ENCODE measurements at regions not wholly inside any gene's neighbourhood (a gene's known extent, or its start where the extent isn't known, plus 50 kb on each side); places are given as distances from the start of the nearest gene placed in this dataset.

DNA sequence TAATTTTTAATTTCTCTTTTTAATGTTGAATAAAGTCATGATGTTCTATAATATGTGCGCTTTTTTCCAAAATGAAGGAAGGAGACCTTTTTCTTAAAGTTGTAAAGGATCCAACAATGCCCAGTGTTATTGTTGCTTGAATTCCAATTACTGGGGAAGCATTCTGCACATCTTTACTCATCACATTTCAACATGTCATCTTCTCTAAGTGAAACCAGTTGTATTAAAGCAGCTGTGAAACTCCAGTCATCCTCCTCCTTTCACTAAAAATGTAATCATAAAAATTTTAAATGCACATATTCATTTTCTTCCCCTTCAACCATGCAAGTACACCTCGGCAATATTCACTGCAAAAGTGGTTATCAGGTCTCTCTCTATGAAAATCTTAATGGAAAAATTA, 722.7 kb downstream of the TSN start:
- TF ChIP-seq CTCF (conservative IDR thresholded peaks at IDR 0.05): no peak
- H3K4me3 Mint-ChIP-seq: no peak overlapping the region
- DNase-seq (ENCODE audit: low read depth, low spot score): no peak
- no peaks in the 10 kb centered on the region for H3K4me1 Mint-ChIP-seq
- H3K36me3 Mint-ChIP-seq (ENCODE audit: low read depth): no peaks in the 10 kb centered on the region
- no peak overlapping the region for H3K27ac Mint-ChIP-seq (ENCODE audit: unreplicated experiment)
- no peaks in the 10 kb centered on the region for H3K27me3 Mint-ChIP-seq (ENCODE audit: low read depth)
- H3K9me3 Mint-ChIP-seq: peaks cover 7% of the 10 kb centered on the region

DNA sequence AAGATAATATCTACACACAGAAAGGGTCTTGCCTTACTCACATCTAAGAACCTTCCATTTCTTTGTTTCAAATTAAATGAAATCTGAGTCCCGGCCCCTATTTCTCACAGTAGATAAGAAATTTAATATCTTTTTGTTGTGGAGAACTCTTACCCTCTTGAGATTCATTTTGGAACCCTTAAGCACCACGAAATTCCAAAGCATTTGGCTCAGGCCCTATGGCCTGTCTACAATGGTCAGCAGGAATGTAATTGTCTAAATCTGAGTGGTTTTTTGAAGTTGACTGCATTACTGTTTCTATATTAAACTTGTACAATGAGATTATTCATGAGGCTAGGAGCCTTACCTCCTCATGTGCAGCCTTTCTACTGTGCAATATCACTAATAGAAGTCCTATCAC, 723.3 kb downstream of the TSN start:
- no peak for TF ChIP-seq CTCF (conservative IDR thresholded peaks at IDR 0.05)
- Mint-ChIP-seq H3K27me3 (ENCODE audit: low read depth) (no peaks in the 10 kb centered on the region), H3K27ac (ENCODE audit: unreplicated experiment) (no peak overlapping the region), H3K4me3 (no peak overlapping the region), H3K36me3 (ENCODE audit: low read depth) (no peaks in the 10 kb centered on the region), H3K9me3 (peaks cover 5% of the 10 kb centered on the region), H3K4me1 (no peaks in the 10 kb centered on the region)
- DNase-seq (ENCODE audit: low read depth, low spot score): no peak

DNA sequence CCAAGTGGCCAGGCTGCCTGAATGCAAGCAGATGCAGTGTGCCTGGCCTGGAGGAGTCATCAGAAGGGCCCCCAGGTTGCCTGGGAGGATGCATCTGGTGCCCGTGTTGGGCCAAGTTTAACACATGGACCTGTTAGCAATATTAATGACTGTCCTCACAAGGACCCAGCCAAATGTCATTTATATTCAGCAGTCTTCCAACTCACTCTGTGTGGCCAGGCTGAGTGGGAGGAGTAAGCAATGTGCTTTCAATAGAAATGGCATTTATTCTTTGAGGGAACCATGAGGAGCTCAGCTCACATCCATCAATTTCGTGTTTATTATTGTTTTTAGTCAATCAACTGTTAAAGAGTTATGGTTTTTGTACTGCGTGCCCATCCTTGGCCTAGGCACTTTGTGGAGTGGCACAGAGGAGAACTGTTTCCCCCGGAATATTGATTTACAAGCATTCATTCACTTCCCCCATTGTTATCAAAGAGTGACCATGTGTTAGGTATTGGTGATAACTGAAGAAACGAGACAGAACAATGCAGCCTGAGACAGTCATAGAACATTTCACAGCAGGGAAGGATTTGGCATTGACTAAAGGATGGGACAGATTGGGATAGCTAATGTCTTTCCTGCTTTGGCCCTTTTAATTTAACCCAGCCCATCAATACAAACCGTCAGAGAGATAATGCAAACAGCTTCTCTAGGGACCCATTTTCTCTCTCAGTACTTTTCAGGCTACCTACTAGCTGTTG, 725.2 kb downstream of the TSN start:
- no peaks in the 10 kb centered on the region for H3K36me3 Mint-ChIP-seq (ENCODE audit: low read depth)
- no peak overlapping the region for H3K27ac Mint-ChIP-seq (ENCODE audit: unreplicated experiment)
- peaks cover 4% of the 10 kb centered on the region for H3K9me3 Mint-ChIP-seq

DNA sequence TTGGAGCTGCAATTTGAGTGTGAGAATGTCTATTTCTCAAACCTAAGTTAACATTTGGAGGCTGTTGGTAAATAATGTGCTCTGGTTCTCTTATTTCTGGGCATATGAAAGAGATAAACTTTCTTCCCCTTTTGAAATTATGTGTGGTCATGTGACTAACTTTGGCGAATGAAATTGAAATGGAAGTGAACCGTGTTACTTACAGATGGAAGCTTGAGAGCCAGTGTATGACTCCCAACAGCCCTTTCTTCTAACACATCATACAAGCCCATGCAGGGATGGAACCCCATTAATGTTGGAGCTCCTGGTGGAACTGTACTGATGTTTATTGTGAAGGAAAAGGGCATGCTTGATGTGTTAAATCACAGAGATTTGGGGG, 725.8 kb downstream of the TSN start:
- Mint-ChIP-seq H3K36me3 (ENCODE audit: low read depth) (no peaks in the 10 kb centered on the region), H3K9me3 (peaks cover 4% of the 10 kb centered on the region), H3K27ac (ENCODE audit: unreplicated experiment) (no peak overlapping the region), H3K4me1 (no peaks in the 10 kb centered on the region), H3K27me3 (ENCODE audit: low read depth) (no peaks in the 10 kb centered on the region), H3K4me3 (no peak overlapping the region)
- TF ChIP-seq CTCF (conservative IDR thresholded peaks at IDR 0.05): no peak
- DNase-seq (ENCODE audit: low read depth, low spot score): no peak

More for the DNA sequence above, 725.2 kb downstream of the TSN start:
- Mint-ChIP-seq H3K4me3 (no peak overlapping the region), H3K4me1 (no peaks in the 10 kb centered on the region), H3K27me3 (ENCODE audit: low read depth) (no peaks in the 10 kb centered on the region)
- TF ChIP-seq CTCF (conservative IDR thresholded peaks at IDR 0.05): no peak
- DNase-seq (ENCODE audit: low read depth, low spot score): no peak

DNA sequence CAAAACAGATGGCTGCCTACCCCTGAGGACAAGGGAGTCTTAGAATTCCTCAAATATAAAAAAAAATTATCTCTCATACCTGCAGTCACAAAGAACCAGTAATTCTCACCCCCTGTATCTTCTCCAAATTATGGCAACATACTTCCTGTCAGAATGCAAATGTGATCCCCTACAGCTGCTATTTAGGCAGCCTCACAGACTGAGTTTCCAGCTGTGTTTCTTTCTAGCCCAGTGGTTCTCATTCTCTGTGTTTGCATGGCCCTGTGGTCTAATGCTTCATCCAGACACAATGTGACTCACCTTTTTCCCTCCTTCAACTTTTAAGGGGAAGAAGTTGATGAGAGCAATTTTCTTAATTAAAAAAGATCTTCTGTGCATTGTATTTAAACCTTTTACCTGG, 726.3 kb downstream of the TSN start:
- no peaks in the 10 kb centered on the region for H3K36me3 Mint-ChIP-seq (ENCODE audit: low read depth)
- H3K4me3 Mint-ChIP-seq: no peak overlapping the region
- no peaks in the 10 kb centered on the region for H3K27me3 Mint-ChIP-seq (ENCODE audit: low read depth)
- no peak for TF ChIP-seq CTCF (conservative IDR thresholded peaks at IDR 0.05)
- DNase-seq (ENCODE audit: low read depth, low spot score): no peak
- no peak overlapping the region for H3K27ac Mint-ChIP-seq (ENCODE audit: unreplicated experiment)
- no peaks in the 10 kb centered on the region for H3K4me1 Mint-ChIP-seq
- no peaks in the 10 kb centered on the region for H3K9me3 Mint-ChIP-seq

All from neural crest cell (in vitro differentiated cells).